HPDE6-E6E7 (cell line): ENCODE measurements at regions not wholly inside any gene's neighbourhood (a gene's known extent, or its start where the extent isn't known, plus 50 kb on each side); places are given as distances from the start of the nearest gene placed in this dataset.
"Not testable (repeated sequence)": the region's sequence is repeated elsewhere in the genome, so short reads cannot be mapped to it uniquely, and the experiment has no call there.

Source experiments
- DNase-seq: peaks from one replicate; pipeline ENCODE4 v3.0.0; 2011; ENCODE audit warnings: missing footprints; ENCODE audit errors: extremely low spot score

GRCh38 chr13:73521985-73522524 lies 463.2 kb downstream of the KLF5 start:
- no peak for DNase-seq

GRCh38 chr13:73521290-73521624 lies 462.5 kb downstream of the KLF5 start:
- no peak for DNase-seq

- DNase-seq: no peak
These were observed 461.9 kb downstream of the KLF5 start for GRCh38 chr13:73520566-73521289.

GRCh38 chr13:73520135-73520534 lies 461.3 kb downstream of the KLF5 start:
- not testable (repeated sequence) for DNase-seq

GRCh38 chr13:73519396-73520116 lies 460.8 kb downstream of the KLF5 start:
- DNase-seq: no peak

DNA sequence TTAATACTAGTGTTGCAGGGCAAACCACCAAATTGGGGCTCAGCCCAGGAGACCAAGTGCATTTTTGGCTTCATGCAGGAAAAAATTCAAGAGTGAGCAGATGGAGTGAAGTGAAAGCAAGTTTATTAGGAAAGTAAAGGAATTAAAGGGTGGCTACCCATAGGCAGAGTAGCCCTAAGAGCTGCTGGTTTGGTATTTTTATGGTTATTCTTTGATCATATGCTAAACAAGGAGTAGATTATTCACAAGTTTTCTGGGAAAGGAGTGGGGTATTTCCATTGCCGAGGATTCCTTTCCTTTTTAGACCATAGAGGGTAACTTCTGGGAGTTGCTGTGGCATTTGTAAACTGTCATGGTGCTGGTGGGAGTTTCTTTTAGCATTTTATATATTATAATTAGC lies 459.0 kb downstream of the KLF5 start:
- no peak for DNase-seq

DNA sequence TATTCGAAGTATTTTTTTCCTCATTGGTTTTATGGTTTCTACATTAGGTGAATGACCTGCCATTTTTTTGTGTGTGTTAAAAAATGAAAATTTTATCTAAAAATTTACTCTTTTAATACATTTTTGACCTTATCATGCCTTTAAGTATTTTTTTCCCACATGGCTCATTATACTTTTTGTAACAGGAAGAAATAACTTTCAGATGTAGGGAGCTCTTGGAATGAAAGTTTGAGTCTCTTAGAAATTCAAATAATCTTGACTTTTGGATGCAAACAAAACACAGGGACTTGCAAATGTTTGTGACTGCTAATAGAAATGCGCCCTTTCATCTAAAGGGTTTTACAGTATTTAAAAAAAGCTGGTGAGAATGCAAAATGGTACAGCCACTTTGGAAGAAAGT lies 457.9 kb downstream of the KLF5 start:
- DNase-seq: no peak

DNA sequence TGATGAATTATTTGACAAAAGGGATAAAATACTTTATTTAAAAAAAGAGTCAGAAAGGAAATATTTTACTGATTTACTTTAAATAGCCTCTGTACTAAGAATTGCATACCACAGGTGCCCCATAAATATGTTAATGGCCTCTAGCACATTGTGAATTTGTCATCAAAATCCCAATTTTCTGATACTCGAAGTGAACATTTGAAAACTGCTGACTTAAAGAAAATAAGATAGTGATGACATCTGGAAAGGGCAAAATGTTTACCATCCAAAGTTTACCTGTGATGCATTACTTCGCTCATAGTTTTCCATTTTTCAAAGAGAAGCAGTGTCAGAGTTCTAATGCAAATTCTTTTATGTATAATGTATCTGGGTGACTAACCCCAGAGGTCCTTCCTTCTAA lies 455.4 kb downstream of the KLF5 start:
- no peak for DNase-seq

DNA sequence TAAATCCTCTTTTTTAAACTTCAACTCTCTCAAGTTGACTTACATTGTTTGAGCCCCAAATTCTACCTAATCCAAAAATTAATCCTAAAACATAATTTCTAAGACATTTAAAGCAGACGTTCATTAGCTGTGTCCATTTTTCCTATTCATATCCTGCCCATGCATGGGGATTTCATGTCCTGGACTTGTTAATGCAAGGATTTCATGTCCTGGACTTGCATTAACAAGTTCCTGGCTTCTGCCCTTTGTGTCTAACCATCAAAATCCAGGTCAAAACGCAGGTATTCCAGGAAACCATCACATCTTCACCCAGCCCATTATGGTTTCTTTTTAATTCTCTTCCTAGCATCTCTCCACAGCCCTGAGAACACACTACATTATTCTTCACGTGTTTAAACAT lies 454.9 kb downstream of the KLF5 start:
- DNase-seq: no peak

GRCh38 chr13:73508841-73509240 lies 450.0 kb downstream of the KLF5 start:
- no peak for DNase-seq

- no peak for DNase-seq
These were observed 446.6 kb downstream of the KLF5 start for GRCh38 chr13:73505376-73505890.

GRCh38 chr13:73499695-73500094 lies 440.9 kb downstream of the KLF5 start:
- DNase-seq: no peak

- DNase-seq: peak; percentile 88
These were observed 438.6 kb downstream of the KLF5 start for GRCh38 chr13:73497430-73497829.

GRCh38 chr13:73496711-73497110 lies 437.9 kb downstream of the KLF5 start:
- no peak for DNase-seq

- DNase-seq: no peak
These were observed 434.0 kb downstream of the KLF5 start for GRCh38 chr13:73492811-73493210.

- no peak for DNase-seq
These were observed 423.8 kb downstream of the KLF5 start for GRCh38 chr13:73482556-73482955.

GRCh38 chr13:73481886-73482445 lies 423.2 kb downstream of the KLF5 start:
- no peak for DNase-seq

DNA sequence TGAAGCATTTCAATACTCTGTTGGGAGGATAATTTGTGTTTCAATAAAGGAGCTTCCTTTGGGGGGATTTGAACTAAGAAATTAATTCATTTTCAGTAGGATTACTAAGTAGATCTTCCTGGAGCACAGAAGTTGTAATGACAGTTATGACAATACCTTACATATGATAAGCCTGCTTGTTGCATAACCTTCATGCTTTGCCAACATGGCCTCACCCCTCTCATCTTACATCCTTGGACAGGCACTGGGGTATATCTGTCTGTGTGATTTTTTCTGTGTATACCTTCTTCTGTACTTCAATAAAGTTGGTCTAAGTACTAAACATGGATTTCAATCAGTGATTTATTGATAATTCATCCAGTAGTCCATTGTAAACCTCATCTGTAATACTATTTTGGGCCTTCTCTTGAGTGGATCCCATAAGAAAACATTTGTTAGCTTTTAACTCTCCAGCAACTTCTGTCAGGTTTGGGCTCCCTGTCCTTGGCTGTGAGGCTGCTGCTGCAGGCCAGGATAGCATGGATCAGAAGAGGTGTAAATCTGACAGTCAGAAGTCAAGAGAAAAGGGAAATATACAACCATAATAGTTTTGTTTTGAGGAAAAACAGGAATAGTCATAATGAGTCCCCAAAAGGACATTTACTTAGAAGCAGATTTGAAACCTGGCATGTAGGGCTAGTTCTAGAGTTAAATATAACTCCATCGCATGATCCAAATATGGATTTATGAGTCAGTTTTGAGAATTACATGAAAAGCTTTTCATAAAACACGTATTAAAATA lies 422.2 kb downstream of the KLF5 start:
- no peak for DNase-seq

- DNase-seq: no peak
These were observed 421.1 kb downstream of the KLF5 start for GRCh38 chr13:73479856-73480255.

- no peak for DNase-seq
These were observed 420.5 kb downstream of the KLF5 start for GRCh38 chr13:73479351-73479750.

DNA sequence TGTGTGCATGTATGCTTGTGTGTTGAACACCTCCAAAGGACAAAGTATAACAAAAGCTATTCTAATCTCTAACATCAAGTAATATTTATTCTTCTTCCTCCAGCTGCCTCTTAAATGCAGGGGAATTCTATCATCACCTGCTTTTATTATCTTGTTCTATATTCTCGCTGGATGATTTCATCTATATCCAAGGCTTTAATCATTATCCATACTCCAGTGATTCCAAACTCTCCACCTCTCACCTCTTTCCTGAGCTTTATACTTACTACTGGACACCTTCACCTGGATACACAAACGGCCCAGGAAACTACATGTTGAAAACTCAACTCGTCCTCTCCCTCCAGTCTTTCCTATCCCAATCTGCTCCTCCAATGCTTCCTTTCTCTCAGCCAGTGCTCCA lies 418.6 kb downstream of the KLF5 start:
- DNase-seq: no peak

GRCh38 chr13:73473016-73473415 lies 414.2 kb downstream of the KLF5 start:
- DNase-seq: no peak
